ENCODE measurements at regions not wholly inside any gene's neighbourhood (a gene's known extent, or its start where the extent isn't known, plus 50 kb on each side); places are given as distances from the start of the nearest gene placed in this dataset.

DNA sequence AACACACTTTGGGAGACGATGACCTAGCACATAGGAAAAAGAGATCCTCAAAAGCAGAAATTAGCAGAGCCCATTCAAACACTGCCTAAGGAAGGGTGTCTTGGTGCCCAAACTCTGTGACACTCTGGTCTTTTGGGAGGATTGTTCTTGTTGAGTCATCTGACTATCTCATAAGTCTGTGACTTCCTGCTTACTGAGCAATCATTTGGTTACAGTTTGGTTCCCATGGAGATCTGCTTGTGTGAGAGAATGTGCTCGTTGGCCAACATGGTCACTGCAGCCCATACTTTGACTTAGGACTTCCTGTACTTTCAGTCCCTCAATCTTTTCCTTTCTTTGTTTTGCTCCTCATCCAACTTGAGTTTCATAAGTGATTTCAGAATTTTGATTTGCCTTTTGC lies 602.9 kb downstream of the NYAP2 start:
- no peak for DNase-seq

DNA sequence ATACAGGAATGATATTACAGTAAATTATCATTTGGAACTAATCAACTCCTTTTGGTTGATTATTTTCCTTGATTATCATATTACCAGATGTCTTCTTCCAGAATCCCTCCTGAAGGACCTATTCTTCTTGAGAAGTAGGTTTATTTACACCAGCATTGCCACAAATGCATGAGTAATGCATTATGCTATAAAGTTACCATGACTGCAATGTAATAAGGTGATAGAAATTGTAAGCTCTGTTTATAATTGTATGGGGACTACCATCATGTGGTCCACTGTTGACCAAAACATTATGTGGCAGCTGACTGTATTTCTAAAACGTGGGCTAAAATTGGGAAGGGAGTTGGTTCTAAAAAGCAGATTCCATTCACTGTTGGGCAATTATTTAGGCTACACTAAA lies 602.2 kb downstream of the NYAP2 start:
- no peak for DNase-seq

DNA sequence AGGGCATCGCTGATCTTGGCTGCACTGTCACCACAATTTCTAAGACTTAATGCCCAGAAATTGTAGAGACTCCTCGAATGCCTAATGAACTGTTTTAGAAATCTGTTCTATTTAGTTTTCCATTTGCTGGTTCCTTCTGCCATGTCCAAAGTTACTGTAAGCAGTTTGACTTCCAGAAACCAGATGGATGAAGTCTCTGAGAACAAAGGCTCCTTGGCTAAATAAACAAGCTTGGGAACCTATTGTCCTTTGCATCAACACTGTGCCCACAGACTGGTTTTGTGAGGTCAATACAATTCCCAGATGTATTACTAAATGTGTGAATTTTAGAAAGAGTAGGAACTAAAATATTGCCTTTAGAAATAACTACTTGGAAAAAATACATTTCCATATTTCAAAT lies 600.2 kb downstream of the NYAP2 start:
- no peak for DNase-seq

DNA sequence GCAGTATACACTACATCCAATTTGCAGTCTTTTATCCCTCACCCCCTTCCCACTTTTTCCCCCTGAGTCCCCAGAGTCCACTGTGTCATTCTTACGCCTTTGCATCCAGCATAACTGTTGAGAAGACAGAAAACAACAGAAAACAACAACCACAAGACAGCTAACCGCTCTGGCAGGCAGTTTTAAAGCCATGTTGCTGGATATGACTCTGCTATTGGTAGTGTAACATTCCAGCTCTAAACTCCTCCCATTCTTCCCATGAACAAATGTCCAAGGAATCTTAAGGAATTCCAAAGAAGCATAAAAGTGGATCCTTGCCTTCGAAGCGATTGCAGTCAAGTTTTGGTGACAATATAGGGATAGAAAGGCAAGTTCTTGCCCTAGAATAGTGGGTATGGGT lies 599.1 kb downstream of the NYAP2 start:
- DNase-seq = no peak

DNA sequence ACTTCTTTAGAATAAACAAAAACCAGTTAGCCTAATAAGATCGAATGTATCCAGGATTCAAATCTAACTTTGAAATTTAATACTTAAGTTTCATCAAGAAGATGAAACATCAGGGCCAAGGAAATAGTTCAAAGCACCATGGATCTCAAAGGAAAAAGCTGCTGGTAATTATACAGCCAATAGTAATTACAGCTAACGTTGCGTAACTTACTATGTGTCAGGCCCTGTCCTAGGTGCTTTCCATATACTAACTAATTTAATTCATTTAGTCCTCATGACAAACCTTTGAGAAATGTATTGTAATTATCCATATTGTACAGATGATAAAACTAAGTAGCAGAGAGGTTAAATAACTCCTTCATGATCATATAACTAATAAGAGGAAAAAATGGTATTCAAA lies 598.6 kb downstream of the NYAP2 start:
- no peak for DNase-seq

DNA sequence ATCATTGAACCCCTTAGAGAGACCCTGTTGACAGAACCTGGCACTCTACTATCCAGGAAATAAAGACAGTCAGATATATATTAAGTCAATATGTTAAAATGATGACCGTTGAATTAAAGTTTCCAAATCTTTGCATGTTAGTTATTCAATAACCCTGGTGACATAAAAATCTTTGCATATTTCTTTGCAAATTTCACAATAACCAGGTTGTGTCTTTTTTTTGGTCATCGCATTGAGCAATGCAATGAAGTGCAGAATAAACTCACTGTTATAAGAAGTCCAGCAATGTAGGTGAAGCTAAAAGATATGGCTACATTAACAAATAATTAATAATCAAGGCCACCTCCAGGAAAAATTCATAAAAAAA lies 596.9 kb downstream of the NYAP2 start:
- no peak for DNase-seq

DNA sequence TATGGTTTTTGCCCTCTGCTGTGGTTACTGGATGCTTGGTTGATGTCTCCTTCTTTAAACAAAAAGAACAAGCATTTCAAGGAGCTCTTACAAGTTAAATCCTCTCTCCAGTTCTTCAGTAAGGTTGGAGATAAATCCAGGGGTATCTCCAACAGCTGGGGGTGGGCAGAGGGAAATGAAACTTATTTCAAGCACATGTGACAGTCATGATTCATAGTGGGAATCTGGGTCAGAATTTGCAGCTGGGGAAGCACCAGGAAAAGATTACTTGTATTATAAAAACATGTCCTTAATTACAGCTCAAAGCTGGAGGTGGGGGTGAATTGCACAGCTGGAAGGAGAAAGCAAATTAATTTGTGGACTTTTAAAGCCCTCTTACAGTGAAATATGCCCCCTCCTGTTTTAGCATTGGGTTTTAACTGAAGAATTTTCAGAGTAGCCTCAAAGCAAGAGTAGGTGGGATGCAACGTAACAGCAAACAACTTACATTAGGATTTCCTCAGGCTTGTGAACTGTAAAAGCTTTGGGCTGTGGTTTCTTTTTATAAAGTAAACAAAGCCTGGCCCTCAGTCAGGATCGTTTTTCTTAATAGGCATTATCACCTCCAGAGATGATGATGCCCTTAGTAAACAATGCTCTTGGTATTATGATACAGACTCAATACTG lies 596.4 kb downstream of the NYAP2 start:
- DNase-seq = no peak

DNA sequence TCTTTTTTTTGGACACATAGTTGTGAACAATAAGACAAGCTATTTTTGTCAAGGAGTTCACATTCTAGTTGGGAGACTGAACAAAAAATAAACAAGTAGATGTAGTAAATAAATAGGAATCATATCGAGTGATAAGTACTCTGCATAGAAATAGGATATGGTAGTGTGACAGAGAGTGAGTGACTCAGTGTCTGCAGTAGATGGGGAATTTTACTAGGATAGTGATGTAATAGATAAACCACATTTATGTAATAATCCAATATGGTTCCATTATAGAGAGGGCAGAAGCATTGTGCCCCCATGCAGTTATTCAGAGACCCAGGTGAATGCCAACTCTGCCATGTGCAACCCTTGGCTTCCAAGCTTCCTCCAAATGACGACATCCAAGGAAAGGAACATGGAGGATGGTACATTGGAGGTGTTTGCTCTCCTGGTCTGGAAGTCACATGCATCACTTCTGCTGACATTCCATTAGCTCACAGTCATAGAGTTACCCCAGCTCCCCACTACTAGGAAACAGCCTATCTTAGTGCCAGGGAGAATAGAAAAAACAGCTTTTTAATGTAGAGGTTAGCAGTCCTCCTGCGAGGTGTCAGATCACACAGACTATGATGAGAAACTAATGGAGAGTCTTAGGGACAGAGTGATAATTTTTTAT lies 595.4 kb downstream of the NYAP2 start:
- DNase-seq = no peak

DNA sequence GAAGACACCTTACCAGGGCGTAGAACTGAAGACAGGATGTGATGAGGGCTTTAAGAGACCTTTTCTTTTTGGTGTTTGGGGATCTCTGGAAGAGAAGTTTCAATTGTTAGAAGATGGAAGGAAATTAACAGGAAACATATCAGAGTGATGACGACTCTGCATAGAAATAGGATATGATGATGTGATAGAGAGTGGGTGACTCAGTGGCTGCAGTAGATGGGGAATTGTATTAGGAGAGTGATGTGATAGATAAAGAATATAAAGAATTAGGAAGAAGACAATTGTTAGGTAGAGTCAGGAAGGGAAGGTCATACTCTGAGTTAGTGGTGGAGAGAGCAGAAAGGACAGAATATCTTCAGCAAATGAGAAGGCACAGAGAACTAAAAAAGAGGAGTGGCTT lies 593.9 kb downstream of the NYAP2 start:
- DNase-seq = no peak

DNA sequence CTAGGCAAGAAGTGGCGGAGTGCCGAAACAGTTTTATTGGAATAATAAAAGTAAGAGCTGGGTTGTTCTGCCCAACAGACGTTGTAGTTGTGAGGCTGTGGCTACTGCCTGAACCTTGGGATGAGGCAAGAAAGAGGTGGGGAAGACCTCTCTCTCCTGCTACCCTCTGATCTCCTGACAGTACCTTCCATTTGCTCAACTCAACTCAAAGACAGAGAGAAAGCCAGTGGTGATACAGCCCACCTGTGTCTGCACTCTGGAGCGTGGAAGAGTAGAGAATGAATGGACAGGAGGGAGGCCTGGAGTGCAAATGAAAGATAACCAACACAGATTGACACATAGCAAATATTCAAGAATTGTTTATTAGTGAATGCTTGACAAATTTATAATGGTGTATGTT lies 590.3 kb downstream of the NYAP2 start:
- DNase-seq = no peak

DNA sequence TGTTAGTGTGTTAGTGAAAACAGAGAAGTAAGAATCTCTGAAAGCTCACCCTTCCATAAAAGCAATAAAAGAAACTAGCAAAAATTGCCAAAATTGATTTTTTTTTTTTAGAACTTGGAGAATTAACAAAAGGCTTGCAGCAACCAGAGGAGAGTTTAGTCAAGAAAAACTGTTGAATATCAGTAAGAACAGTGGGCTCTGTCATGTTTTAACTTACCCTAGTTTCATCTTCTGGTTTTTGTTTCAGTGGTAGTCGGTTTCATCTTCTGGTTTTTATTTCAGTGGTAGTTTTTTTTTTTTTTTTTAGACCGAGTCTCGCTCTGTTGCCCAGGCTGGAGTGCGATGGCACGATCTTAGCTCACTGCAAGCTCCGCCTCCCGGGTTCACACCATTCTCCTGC lies 580.9 kb downstream of the NYAP2 start:
- no peak for DNase-seq

DNA sequence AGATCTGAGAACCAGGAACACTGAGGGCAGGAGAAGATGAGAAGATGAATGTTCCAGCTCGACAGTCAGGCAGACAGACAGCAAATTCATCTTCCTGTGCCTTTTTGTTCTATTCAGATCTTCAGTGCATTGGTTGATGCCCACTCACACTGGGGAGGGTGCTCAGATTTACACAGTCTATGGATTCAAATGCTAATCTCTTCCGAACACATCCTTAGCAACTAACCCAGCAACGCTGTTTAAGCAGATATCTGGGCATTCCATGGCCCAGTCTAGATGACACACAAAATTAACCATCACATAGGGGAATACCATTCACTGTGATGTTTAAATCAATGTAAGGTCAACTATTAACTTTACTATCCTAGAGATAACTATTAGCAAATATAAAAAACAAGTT lies 571.9 kb downstream of the NYAP2 start:
- no peak for DNase-seq

DNA sequence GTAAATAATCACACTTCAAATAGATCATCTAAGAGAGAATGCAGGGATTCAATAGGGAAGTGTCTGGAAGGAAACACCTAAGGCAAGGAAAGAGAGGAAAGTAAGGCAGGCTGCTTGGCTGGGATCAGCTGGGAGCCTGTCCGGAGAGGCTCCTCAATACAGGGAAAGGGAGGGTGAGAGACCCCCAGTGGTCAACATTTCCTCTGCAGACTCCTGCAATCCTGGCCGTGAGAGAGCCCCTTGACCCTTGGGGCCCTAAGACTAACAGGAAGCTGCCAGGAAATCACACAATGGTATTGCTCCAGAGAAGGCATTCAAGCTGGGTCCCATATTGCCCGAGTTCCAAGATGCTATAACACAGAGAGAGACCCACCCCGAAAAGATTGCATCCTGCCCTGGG lies 549.4 kb downstream of the NYAP2 start:
- no peak for DNase-seq

DNA sequence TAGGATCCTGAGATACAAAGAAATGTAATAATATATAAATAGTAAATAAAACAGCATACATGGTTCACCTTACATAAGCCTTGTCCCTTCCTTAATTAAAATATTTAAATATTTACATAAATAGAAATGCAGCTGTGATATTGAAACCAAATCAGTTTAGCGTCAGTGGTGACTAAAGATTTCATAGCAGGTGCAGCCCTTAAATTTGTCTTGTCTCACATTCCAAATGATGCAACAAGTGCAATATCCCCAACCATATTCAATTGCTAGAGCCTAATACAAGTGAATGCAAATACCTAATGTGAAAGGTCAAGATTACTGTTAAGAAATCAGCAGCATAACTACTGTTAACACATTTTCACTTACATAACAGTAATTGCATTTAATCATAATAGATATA lies 539.5 kb downstream of the NYAP2 start:
- no peak for DNase-seq

DNA sequence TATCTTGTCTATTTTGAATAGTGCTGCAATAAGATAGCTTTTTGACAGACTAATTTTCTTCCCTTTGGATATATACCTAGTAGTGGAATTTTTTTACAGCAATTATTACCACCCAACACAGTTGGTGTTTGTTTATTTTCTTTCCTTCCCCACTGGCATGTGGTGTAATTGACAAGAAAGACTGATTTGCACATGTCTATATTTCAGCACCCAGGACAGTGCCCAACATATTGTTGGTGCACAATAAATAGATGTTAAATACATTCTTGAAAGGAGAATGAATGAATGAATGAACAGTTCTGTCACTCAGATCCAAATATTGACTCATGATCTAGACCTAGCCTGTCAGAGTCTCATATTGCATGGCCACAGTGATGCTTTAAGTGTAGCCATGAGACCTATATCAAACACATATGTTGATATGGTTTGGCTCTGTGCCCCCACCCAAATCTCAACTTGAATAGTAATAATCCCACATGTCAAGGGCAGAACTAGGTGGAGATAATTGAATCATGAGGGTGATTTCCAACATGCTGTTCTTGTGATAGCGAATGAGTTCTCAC lies 538.2 kb downstream of the NYAP2 start:
- no peak for DNase-seq

DNA sequence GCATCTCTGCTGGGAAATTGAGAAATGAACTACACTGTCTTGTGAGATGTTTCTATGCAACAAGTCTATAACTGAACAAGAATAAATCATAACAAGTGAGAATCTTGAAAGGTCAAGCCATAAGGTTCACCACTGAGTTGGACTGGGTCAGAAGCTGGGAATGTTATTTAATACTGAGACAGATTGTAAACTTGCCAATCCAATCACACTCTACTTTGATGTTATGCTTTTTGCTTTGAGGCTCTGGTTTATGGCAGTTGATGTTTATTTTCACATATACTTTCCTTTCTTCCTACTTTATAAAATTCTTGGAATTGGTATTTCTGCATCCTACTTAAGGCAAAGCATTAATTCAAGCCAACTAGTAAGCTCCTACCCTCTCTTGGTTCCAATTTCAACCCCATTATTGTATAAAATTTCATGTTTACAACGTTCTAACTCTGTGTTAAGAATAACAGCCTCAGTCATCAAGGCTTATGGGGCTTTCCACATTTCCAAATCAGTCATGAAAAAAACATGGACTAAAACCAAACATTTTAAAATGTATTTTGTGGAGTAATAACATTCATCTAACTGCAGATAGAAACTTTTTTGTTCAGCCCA lies 533.4 kb downstream of the NYAP2 start:
- no peak for DNase-seq

DNA sequence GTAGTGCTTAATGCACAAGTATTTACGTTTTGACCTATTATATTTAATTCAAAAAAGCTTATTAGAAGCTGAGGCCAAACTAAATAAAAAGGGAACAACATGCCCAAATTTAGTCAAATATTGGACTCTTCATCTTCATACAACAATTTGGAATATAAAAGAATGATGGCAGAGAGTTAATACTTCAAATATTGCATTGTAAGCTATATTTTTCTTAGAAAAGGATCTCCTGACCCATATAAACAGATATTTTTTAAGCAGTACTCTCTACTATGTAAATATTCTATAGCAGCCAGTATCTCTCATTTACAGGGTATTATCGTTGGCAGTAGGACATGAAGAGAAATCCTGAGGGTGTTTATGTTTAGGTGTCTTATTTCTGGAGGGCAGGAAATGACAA lies 531.2 kb downstream of the NYAP2 start:
- no peak for DNase-seq

DNA sequence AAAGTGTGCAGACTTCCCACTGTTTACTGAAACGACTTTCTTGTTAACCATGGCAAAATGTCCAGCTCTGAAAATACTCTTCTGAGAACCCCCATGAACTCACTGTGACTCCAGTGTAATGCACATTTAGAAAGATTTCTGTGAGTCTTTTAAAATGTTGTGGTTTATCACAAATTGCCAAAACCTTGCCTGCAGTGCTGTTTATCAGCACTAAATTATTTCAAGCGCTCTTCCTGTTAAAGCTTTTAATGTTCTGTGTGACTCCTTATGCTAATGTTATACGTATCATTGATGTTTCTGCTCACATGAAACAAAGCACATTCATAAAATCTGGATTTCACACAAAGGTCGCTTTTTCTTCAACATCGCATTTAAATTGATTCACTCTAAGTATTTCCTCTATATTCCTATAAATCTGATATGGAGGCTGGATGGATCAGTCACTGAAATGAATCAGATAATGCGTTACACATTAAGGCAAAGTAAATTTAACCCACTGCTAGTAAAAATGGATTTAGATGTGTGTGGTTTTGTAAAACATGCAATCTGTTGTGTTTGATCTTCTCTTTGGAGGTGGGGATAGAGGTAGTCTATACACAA lies 521.2 kb downstream of the NYAP2 start:
- no peak for DNase-seq

DNA sequence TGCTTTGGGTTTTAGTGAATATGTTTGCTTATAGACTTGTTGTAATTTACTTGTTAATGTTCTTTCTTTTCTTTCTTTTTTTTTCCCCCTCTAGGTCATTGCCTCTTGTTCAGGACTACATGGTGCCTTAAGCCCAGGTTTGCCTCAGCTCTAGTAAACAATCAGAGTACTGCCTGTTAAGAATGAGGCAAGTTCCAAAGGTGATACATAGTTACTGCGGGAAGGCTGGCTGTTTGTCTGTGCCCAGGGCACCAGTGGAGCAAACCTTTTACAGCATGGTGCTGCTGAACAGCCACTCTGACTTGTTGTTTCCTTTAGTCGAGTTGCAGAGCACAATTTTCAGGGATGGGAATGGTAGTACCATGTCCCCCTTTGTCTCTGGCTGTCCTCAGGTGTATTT lies 517.2 kb downstream of the NYAP2 start:
- DNase-seq = no peak

DNA sequence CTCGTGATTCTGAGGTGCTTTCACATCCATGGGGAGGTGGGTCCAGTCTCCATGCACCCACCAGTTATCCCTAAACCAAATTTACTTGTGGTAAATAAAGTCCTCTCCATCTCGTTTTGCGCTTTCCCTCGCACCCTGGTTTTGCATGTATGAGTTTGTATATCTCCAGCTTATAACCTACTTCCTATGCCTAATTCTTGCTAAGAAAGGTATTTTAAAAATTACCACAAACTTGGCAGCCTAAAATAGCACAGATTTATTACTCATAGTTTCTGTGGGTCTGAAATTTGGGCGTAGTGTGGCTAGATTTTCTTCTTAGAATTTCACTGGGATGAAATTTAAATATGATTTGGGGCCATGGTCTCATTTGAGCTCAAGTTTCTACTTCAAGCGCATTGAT lies 511.5 kb downstream of the NYAP2 start:
- DNase-seq = no peak

DNA sequence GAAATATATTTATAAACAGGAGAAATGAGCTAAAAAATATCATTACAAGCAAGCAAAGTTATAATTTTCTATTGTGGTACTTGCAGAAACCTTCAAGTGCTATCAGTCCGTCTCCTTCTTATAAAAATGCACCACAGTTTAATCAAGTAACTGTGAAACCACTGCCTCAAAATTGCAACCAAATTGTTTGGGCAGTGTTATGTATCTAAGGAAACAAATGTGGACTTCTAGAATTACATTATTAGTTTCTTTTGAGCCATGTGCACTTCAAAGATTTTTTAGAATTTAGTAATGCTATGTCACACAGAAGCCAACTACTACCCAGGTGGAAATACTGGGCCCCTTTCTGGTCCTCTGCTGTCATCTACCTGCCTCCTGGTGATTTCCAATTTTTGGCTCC lies 495.6 kb downstream of the NYAP2 start:
- DNase-seq = no peak

DNA sequence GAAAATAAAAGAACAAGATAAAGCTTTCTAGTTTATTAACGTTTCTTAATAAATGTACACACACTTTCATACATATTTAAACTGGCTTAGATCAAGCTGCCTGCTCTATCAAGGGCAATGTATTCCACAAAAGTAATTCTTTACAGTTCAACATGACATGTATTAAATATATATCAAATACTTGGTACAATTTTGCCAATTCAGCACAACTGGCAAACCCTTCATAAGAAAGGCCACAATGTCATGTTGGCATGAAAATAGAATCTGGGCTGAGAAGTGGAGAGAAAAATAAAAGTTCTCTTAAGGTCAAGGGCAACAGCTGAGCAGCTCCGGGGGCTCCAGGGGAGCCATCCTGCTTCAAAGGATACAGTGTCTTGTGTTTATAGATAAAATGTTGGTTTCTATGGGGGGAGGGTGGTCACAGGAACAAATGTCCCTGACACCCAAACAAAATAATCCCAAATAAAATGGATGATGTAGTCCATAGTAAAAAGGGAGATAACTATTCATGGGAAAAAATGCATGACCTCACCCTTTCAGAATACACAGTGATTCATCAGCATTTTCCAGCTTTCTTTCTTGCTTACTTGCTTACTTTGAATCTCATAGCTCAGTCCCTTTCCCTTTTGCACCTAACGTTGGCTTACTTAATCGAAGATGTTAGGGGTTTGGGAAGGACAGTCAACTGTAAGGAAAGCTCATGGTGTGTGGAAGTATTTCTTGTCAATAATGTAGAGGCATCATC lies 494.9 kb downstream of the NYAP2 start:
- no peak for DNase-seq

DNA sequence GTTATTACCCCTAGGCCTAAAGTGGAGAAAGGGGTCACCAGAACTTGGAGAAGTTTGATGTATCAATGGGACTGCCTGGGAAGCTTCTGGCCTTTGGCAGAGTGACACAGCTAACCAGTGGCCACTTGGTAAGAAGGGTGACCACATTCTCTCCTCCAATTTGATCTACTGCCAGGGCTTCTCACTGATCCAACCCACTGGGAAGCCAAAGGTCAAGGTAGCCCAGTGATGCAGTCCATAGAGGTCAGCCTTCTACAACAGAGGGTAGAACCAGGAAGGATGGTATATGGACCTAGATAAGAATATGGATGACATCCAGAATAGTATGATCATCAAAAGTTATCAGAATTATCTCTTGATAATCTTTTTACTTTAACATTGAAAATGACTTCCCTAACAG lies 493.6 kb downstream of the NYAP2 start:
- no peak for DNase-seq
